B cell (primary cell): ENCODE measurements at regions not wholly inside any gene's neighbourhood (a gene's known extent, or its start where the extent isn't known, plus 50 kb on each side); places are given as distances from the start of the nearest gene placed in this dataset.

Experiments used
- ATAC-seq: fragments of 200-7000 bp; cut with Tn5 transposase; one replicate; pipeline ENCODE4 v1.10.0; 2021; ENCODE audit warnings: low read depth, mild to moderate bottlenecking, moderate number of reproducible peaks, moderate library complexity
- CTCF ChIA-PET: fragments of 350-600 bp; sonication (Branson Sonifier 250); formaldehyde crosslinking; loops from one replicate; lab custom pipeline; 2021; ENCODE audit warnings: antibody characterized with exemption, inconsistent platforms; lab: Charles Lee
- POLR2A ChIA-PET: fragments of 350-600 bp; sonication (Branson Sonifier 250); formaldehyde crosslinking; loops from one replicate; lab custom pipeline; 2021; ENCODE audit warnings: antibody characterized with exemption; lab: Charles Lee
- DNase-seq: peaks from one replicate; pipeline ENCODE4 v3.0.0; 2013
- H2AFZ ChIP-seq: 2 replicates; pipeline ENCODE4 v1.6.1; 2012; ENCODE audit warnings: mild to moderate bottlenecking, low read depth, low read length; ENCODE audit not compliant: insufficient read depth, poor library complexity, severe bottlenecking
- H3K27ac ChIP-seq, 2 donors: 1 replicate in 1 of 2; 2 replicates in 1 of 2; pipeline ENCODE4 v1.5.1; 2012 to 2013; ENCODE audit warnings: low read length in 2 of 2, mild to moderate bottlenecking in 2 of 2, moderate library complexity in 1 of 2
- H3K27me3 ChIP-seq, 4 experiments: fragments of 200-600 bp in 1 of 4; sonication (generic) in 1 of 4; replicated peaks in 1 of 4; 1 replicate in 2 of 4; 2 replicates in 2 of 4; pipeline versions ENCODE4 v1.6.1 to v1.7.0; 2013 to 2016; ENCODE audit warnings: low read length in 3 of 4, mild to moderate bottlenecking in 2 of 4, mixed read lengths in 1 of 4, moderate library complexity in 1 of 4; ENCODE audit not compliant: insufficient read depth in 4 of 4, control insufficient read depth in 3 of 4; ENCODE audit errors: control extremely low read depth in 1 of 4
- H3K36me3 ChIP-seq, 2 experiments: replicated peaks in 1 of 2; 1 replicate in 1 of 2; 2 replicates in 1 of 2; pipeline versions ENCODE4 v1.6.1 to v1.7.1; 2013; ENCODE audit warnings: low read length in 1 of 2; ENCODE audit not compliant: insufficient read depth in 2 of 2, control insufficient read depth in 1 of 2; ENCODE audit errors: control extremely low read depth in 1 of 2, extremely low read depth in 1 of 2
- H3K4me1 ChIP-seq, 2 donors: fragments of 200-600 bp in 1 of 2; sonication (generic) in 1 of 2; 1 replicate in 1 of 2; 2 replicates in 1 of 2; pipeline versions ENCODE4 v1.5.1 to v1.6.1; 2013 to 2017; ENCODE audit warnings: low read length in 2 of 2; ENCODE audit not compliant: control insufficient read depth in 2 of 2, insufficient read depth in 2 of 2
- H3K4me2 ChIP-seq: replicated peaks from 2 replicates; pipeline ENCODE3; 2012; ENCODE audit warnings: mild to moderate bottlenecking, low read depth, low read length; ENCODE audit not compliant: poor library complexity, severe bottlenecking
- H3K4me3 ChIP-seq, 5 experiments: fragments of 200-600 bp in 1 of 5; sonication (generic) in 1 of 5; 1 replicate in 3 of 5; 2 replicates in 2 of 5; pipeline versions ENCODE4 v1.5.1 to v1.7.0; 2011 to 2016; ENCODE audit warnings: low read length in 4 of 5, mild to moderate bottlenecking in 4 of 5, low read depth in 2 of 5, control low read depth in 1 of 5, moderate library complexity in 1 of 5; ENCODE audit not compliant: insufficient read depth in 1 of 5; ENCODE audit errors: control extremely low read depth in 1 of 5, extremely low read depth in 1 of 5
- H3K79me2 ChIP-seq: fragments of 200-600 bp; sonication (generic); one replicate; pipeline ENCODE4 v1.6.0; 2016; ENCODE audit warnings: low read length; ENCODE audit not compliant: control insufficient read depth, insufficient read depth
- H3K9ac ChIP-seq: fragments of 200-600 bp; sonication (generic); 2 replicates; pipeline ENCODE4 v1.6.1; 2017; ENCODE audit warnings: mild to moderate bottlenecking, low read length, moderate library complexity
- H3K9me3 ChIP-seq, 3 donors: one replicate each; pipeline versions ENCODE4 v1.6.1 to v1.7.1; 2013; ENCODE audit warnings: low read length in 2 of 3; ENCODE audit not compliant: control insufficient read depth in 2 of 3, insufficient read depth in 1 of 3; ENCODE audit errors: control extremely low read depth in 1 of 3
- H4K20me1 ChIP-seq: 2 replicates; pipeline ENCODE4 v1.6.0; 2012; ENCODE audit warnings: mild to moderate bottlenecking, low read length; ENCODE audit not compliant: insufficient read depth, control insufficient read depth, poor library complexity, severe bottlenecking
- H3K27ac Mint-ChIP-seq: one replicate; pipeline ENCODE4 v1.8.0; 2021; ENCODE audit warnings: mixed read lengths
- H3K27me3 Mint-ChIP-seq: one replicate; pipeline ENCODE4 v1.8.0; 2021; ENCODE audit warnings: mixed read lengths
- H3K4me1 Mint-ChIP-seq: one replicate; pipeline ENCODE4 v1.8.0; 2021; ENCODE audit warnings: mixed read lengths
- H3K4me3 Mint-ChIP-seq: one replicate; pipeline ENCODE4 v1.8.0; 2021; ENCODE audit warnings: mixed read lengths
- H3K9me3 Mint-ChIP-seq: one replicate; pipeline ENCODE4 v1.8.0; 2022; ENCODE audit warnings: mixed read lengths; ENCODE audit not compliant: insufficient read depth
- EZH2 ChIP-seq: IDR thresholded peaks from 2 replicates; pipeline ENCODE4 v1.6.1; 2012; ENCODE audit warnings: borderline replicate concordance, low read depth, mild to moderate bottlenecking, moderate library complexity, low read length; ENCODE audit not compliant: insufficient read depth, poor library complexity, severe bottlenecking
- WGBS: methylation state at CpG from one replicate; pipeline ENCODE4 v1.1.5; 2013; ENCODE audit warnings: missing lambda C conversion rate; ENCODE audit not compliant: insufficient coverage; 5-methylcytosine and 5-hydroxymethylcytosine counted together
- intact Hi-C: fragments of 100-400 bp; cut with micrococcal nuclease; formaldehyde crosslinking; loops from one replicate; pipeline ENCODE4 v1.10.0; 2022
- TF ChIP-seq, protein P1 (sequence below): fragments of 200-600 bp; IDR thresholded peaks from one replicate; pipeline ENCODE4 v1.8.0; 2022; ENCODE audit warnings: antibody characterized with exemption, mild to moderate bottlenecking

- ChIA-PET CTCF (no interaction called here), POLR2A (no interaction called here)
- no peak overlapping the region for H3K4me2 ChIP-seq
- H3K4me1 ChIP-seq, result no peaks in the 10 kb centered on the region
- H3K27ac ChIP-seq, result no peak overlapping the region
- H3K27ac Mint-ChIP-seq, result no peak overlapping the region
- no peaks in the 10 kb centered on the region for H3K9me3 ChIP-seq
- WGBS, result 100% methylated on average over 1 of the region's 7 CpGs
- H2AFZ ChIP-seq, result no peak overlapping the region
- H3K4me3 ChIP-seq, result no peak overlapping the region
- H3K79me2 ChIP-seq, result no peaks in the 10 kb centered on the region
- intact Hi-C loops, result no loop called here
- no peak overlapping the region for H3K4me3 Mint-ChIP-seq
- no peaks in the 10 kb centered on the region for H3K4me1 Mint-ChIP-seq
- H4K20me1 ChIP-seq, result no peaks in the 10 kb centered on the region
- DNase-seq, result no peak
- no peaks in the 10 kb centered on the region for H3K36me3 ChIP-seq
- no peak for ATAC-seq
- no peak overlapping the region for H3K9ac ChIP-seq
- no peaks in the 10 kb centered on the region for H3K9me3 Mint-ChIP-seq
- TF ChIP-seq EZH2, result no peak
- TF ChIP-seq, protein P1, sequence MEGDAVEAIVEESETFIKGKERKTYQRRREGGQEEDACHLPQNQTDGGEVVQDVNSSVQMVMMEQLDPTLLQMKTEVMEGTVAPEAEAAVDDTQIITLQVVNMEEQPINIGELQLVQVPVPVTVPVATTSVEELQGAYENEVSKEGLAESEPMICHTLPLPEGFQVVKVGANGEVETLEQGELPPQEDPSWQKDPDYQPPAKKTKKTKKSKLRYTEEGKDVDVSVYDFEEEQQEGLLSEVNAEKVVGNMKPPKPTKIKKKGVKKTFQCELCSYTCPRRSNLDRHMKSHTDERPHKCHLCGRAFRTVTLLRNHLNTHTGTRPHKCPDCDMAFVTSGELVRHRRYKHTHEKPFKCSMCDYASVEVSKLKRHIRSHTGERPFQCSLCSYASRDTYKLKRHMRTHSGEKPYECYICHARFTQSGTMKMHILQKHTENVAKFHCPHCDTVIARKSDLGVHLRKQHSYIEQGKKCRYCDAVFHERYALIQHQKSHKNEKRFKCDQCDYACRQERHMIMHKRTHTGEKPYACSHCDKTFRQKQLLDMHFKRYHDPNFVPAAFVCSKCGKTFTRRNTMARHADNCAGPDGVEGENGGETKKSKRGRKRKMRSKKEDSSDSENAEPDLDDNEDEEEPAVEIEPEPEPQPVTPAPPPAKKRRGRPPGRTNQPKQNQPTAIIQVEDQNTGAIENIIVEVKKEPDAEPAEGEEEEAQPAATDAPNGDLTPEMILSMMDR, result no peak
- H3K27me3 Mint-ChIP-seq, result no peaks in the 10 kb centered on the region
- H3K27me3 ChIP-seq, result no peaks in the 10 kb centered on the region
Observed at GRCh38 chr18:27413495-27414401, 228.6 kb upstream of the CHST9 start.

DNA sequence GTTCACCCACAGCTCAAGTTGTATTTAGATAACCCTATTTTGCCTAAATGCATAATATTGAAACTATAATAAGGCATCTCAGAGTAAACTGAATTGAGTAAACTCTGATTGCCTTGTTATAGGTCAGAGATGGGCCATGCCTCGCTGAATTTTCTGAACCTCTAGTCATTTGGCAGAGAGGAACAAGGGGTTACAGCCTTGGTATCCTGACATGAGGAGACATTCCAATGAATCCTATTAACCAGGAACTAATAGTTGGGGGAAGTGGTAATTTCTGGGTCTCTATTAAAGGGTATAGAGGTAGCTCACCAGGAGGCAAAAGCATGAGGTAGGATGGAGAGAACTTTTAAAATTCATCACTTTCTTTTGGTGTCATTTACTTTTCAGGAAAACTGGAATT is 227.4 kb upstream of the CHST9 start:
- no peak overlapping the region for H3K27ac ChIP-seq
- intact Hi-C loops, result no loop called here
- H3K79me2 ChIP-seq, result no peaks in the 10 kb centered on the region
- no peaks in the 10 kb centered on the region for H3K4me1 ChIP-seq
- no peaks in the 10 kb centered on the region for H3K4me1 Mint-ChIP-seq
- H3K9me3 Mint-ChIP-seq, result no peaks in the 10 kb centered on the region
- H3K27me3 ChIP-seq, result no peaks in the 10 kb centered on the region
- no peaks in the 10 kb centered on the region for H3K9me3 ChIP-seq
- no peak for TF ChIP-seq EZH2
- TF ChIP-seq, protein P1, result no peak
- no peaks in the 10 kb centered on the region for H4K20me1 ChIP-seq
- H3K9ac ChIP-seq, result no peak overlapping the region
- no peak overlapping the region for H3K4me2 ChIP-seq
- ATAC-seq (no peak), DNase-seq (no peak)
- no peaks in the 10 kb centered on the region for H3K36me3 ChIP-seq
- no peak overlapping the region for H3K27ac Mint-ChIP-seq
- H2AFZ ChIP-seq, result no peak overlapping the region
- ChIA-PET CTCF (no interaction called here), POLR2A (no interaction called here)
- H3K4me3 Mint-ChIP-seq, result no peak overlapping the region
- no peak overlapping the region for H3K4me3 ChIP-seq
- WGBS, result 75% methylated on average over 1 of the region's 1 CpG
- no peaks in the 10 kb centered on the region for H3K27me3 Mint-ChIP-seq
